ENCODE measurements at regions not wholly inside any gene's neighbourhood (a gene's known extent, or its start where the extent isn't known, plus 50 kb on each side); places are given as distances from the start of the nearest gene placed in this dataset.

GRCh38 chr12:104815935-104816334, 142.2 kb downstream of the SLC41A2 start:
- Histone ChIP-seq H3K27me3 (ENCODE audit: insufficient read depth, low read length) (no peaks in the 10 kb centered on the region), H3F3A (ENCODE audit: insufficient read depth, low read length) (no peaks in the 10 kb centered on the region), H2AFZ (ENCODE audit: low read length) (no peak overlapping the region), H3K79me2 (ENCODE audit: insufficient read depth, low read length) (no peaks in the 10 kb centered on the region), H3K27ac (ENCODE audit: low read depth, low read length, poor library complexity, severe bottlenecking) (no peak overlapping the region), H3K9me2 (ENCODE audit: low read depth, low read length) (no peaks in the 10 kb centered on the region), H3K9ac (ENCODE audit: low read length) (no peak overlapping the region), H4K20me1 (ENCODE audit: insufficient read depth, low read length) (no peaks in the 10 kb centered on the region), H3K4me1 (ENCODE audit: insufficient read depth, low read length, severe bottlenecking) (no peaks in the 10 kb centered on the region), H3K4me3 (ENCODE audit: low read depth, low read length, poor library complexity, severe bottlenecking) (no peak overlapping the region), H3K9me3 (ENCODE audit: low read length) (no peaks in the 10 kb centered on the region), H3K36me3 (ENCODE audit: insufficient read depth, low read length) (no peaks in the 10 kb centered on the region), H3K4me2 (ENCODE audit: low read length) (no peak overlapping the region)
- TF ChIP-seq CTCF (IDR thresholded peaks at IDR 0.05; ENCODE audit: low read length) (no peak), EZH2 (IDR thresholded peaks at IDR 0.05; ENCODE audit: borderline replicate concordance, low read length) (no peak)

- H3K4me1 ChIP-seq (ENCODE audit: insufficient read depth, low read length, severe bottlenecking), result peaks cover 2% of the 10 kb centered on the region
- H3K9me3 ChIP-seq (ENCODE audit: low read length), result no peaks in the 10 kb centered on the region
- no peaks in the 10 kb centered on the region for H3K9me2 ChIP-seq (ENCODE audit: low read depth, low read length)
- no peaks in the 10 kb centered on the region for H3F3A ChIP-seq (ENCODE audit: insufficient read depth, low read length)
- no peak overlapping the region for H3K9ac ChIP-seq (ENCODE audit: low read length)
- H3K4me3 ChIP-seq (ENCODE audit: low read depth, low read length, poor library complexity, severe bottlenecking), result no peak overlapping the region
- no peak overlapping the region for H3K27ac ChIP-seq (ENCODE audit: low read depth, low read length, poor library complexity, severe bottlenecking)
- H4K20me1 ChIP-seq (ENCODE audit: insufficient read depth, low read length), result no peaks in the 10 kb centered on the region
- no peak overlapping the region for H3K4me2 ChIP-seq (ENCODE audit: low read length)
- no peaks in the 10 kb centered on the region for H3K36me3 ChIP-seq (ENCODE audit: insufficient read depth, low read length)
- TF ChIP-seq CTCF (IDR thresholded peaks at IDR 0.05; ENCODE audit: low read length) (no peak), EZH2 (IDR thresholded peaks at IDR 0.05; ENCODE audit: borderline replicate concordance, low read length) (no peak)
- no peak overlapping the region for H2AFZ ChIP-seq (ENCODE audit: low read length)
- H3K27me3 ChIP-seq (ENCODE audit: insufficient read depth, low read length), result no peaks in the 10 kb centered on the region
- no peaks in the 10 kb centered on the region for H3K79me2 ChIP-seq (ENCODE audit: insufficient read depth, low read length)
Measured at GRCh38 chr12:104814944-104815343, 143.1 kb downstream of the SLC41A2 start.

Measured in OCI-LY1 (cell line).